GM12878 (cell line): ENCODE measurements at regions not wholly inside any gene's neighbourhood (a gene's known extent, or its start where the extent isn't known, plus 50 kb on each side); places are given as distances from the start of the nearest gene placed in this dataset.

Source experiments
- ATAC-seq: fragments of 200-7000 bp; cut with Tn5 transposase; 3 replicates; pipeline ENCODE4 v1.9.1; 2020; ENCODE audit warnings: mild to moderate bottlenecking, moderate library complexity
- BruUV-seq: library from RNA; stranded (reverse); fragments of 400-500 nt; replicated peaks from 2 replicates; lab custom pipeline; 2021; lab: Mats Ljungman, UMichigan
- CTCF ChIA-PET: fragments of 300-600 bp; sonication (Branson Sonifier 250); formaldehyde crosslinking; extraction: SDS; loops from one replicate; lab custom pipeline; 2021; ENCODE audit warnings: inconsistent platforms; lab: Yijun Ruan, JAX
- POLR2A ChIA-PET: fragments of 350-600 bp; formaldehyde crosslinking; extraction: SDS; loops from one replicate; lab custom pipeline; 2021; ENCODE audit warnings: inconsistent platforms; lab: Charles Lee
- RAD21 ChIA-PET: fragments of 300-600 bp; sonication (Branson Sonifier 250); formaldehyde crosslinking; loops from one replicate; lab custom pipeline; 2023; ENCODE audit warnings: antibody characterized with exemption; ENCODE audit not compliant: unreplicated experiment; lab: Charles Lee
- SMC1A ChIA-PET: fragments of 300-600 bp; sonication (Branson Sonifier 250); formaldehyde crosslinking; loops from one replicate; lab custom pipeline; 2023; ENCODE audit not compliant: unreplicated experiment, uncharacterized antibody; lab: Charles Lee
- DNase-seq: peaks from one replicate; pipeline ENCODE4 v3.0.0-alpha.2; 2011; ENCODE audit warnings: low read depth, low spot score
- FAIRE-seq: peaks from 3 replicates; lab custom pipeline; 2011; peaks lifted over from hg19 to GRCh38; lab: Jason Lieb, UNC
- H2AFZ ChIP-seq: 2 replicates; pipeline ENCODE4 v1.6.0; 2011; ENCODE audit warnings: low read depth, low read length, control low read depth; ENCODE audit not compliant: control insufficient read depth
- H3K27ac ChIP-seq: 2 replicates; pipeline ENCODE4 v1.5.1; 2011; ENCODE audit warnings: control low read depth; ENCODE audit not compliant: control insufficient read depth, insufficient read depth
- H3K27me3 ChIP-seq, 2 experiments: replicated peaks in 1 of 2; 2 replicates each; pipeline versions ENCODE4 v1.6.0 to v1.6.1; 2011; ENCODE audit warnings: low read length in 1 of 2; ENCODE audit not compliant: control insufficient read depth in 2 of 2, insufficient read depth in 2 of 2
- H3K36me3 ChIP-seq, 2 experiments: 2 replicates each; pipeline ENCODE4 v1.5.1; 2011; ENCODE audit warnings: low read length in 1 of 2; ENCODE audit not compliant: control insufficient read depth in 2 of 2, insufficient read depth in 2 of 2
- H3K4me1 ChIP-seq: 2 replicates; pipeline ENCODE4 v1.6.1; 2011; ENCODE audit warnings: mild to moderate bottlenecking, low read length, moderate library complexity, mixed read lengths; ENCODE audit not compliant: control insufficient read depth, insufficient read depth
- H3K4me2 ChIP-seq: 2 replicates; pipeline ENCODE4 v1.6.0; 2011; ENCODE audit warnings: control low read depth; ENCODE audit not compliant: control insufficient read depth, insufficient read depth
- H3K4me3 ChIP-seq: fragments of 200-600 bp; sonication (generic); 2 replicates; pipeline ENCODE4 v1.5.1; 2016
- H3K79me2 ChIP-seq: 2 replicates; pipeline ENCODE4 v1.6.0; 2011; ENCODE audit warnings: low read length; ENCODE audit not compliant: control insufficient read depth, insufficient read depth
- H3K9ac ChIP-seq: 2 replicates; pipeline ENCODE4 v1.8.0; 2011; ENCODE audit warnings: low read length, control low read depth, mixed read lengths; ENCODE audit not compliant: control insufficient read depth, insufficient read depth
- H3K9me3 ChIP-seq: replicated peaks from 3 replicates; pipeline ENCODE4 v1.5.1; 2011; ENCODE audit warnings: mild to moderate bottlenecking, low read length; ENCODE audit not compliant: control insufficient read depth, insufficient read depth
- H4K20me1 ChIP-seq: 2 replicates; pipeline ENCODE4 v1.6.0; 2011; ENCODE audit not compliant: control insufficient read depth, insufficient read depth
- JUNB ChIP-seq: IDR thresholded peaks from 2 replicates; pipeline ENCODE4 v1.6.1; 2016; ENCODE audit warnings: antibody characterized with exemption, mild to moderate bottlenecking
- ZNF384 ChIP-seq: IDR thresholded peaks from 2 replicates; pipeline ENCODE4 v1.6.1; 2012; ENCODE audit warnings: low read depth, mild to moderate bottlenecking, low read length, improper control_type of control experiment, borderline replicate concordance
- WGBS: methylation state at CpG from one replicate; pipeline ENCODE4 v1.1.6; 2016; ENCODE audit warnings: low lambda C conversion rate; ENCODE audit not compliant: insufficient replicate concordance, insufficient coverage; ENCODE audit errors: missing lambda C conversion rate; 5-methylcytosine and 5-hydroxymethylcytosine counted together
- in situ Hi-C: fragments of 300-500 bp; cut with MboI; formaldehyde crosslinking; loops from 9 replicates; pipeline ENCODE4 v1.14.3; 2018; ENCODE audit warnings: mixed read lengths
- intact Hi-C: fragments of 100-400 bp; cut with micrococcal nuclease; formaldehyde crosslinking; loops from one replicate; pipeline ENCODE4 v1.14.2; 2022; ENCODE audit not compliant: unreplicated experiment
- TF ChIP-seq, protein P1 (sequence below): fragments of 450-650 bp; IDR thresholded peaks from 2 replicates; pipeline ENCODE4 v1.6.1; 2016; ENCODE audit warnings: mild to moderate bottlenecking
- TF ChIP-seq, protein P2 (sequence below): fragments of 450-650 bp; formaldehyde crosslinking; IDR thresholded peaks from 2 replicates; pipeline ENCODE4 v1.5.0; 2022; ENCODE audit warnings: mild to moderate bottlenecking, missing genetic modification characterization

DNA sequence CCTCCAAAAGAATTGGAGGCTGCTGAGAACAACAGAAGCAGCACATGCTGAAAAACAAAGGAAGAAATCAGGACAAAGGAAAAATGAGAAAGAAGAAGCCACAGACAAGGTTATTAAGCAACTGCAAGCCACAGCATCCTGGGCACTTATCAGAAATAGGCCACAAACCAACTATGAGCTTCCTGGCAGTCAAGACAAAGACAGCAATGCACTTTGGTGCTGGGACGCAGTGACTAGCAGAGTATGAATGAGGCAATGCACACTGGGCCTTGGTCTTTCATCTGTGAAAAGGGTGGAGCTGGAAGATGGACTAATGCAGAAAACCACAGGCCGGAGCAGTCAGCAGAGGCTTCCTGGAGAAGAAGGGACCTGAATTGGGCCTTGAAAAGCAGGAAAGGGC, 56.0 kb upstream of the LINGO1 start:
- no peak overlapping the region for H3K4me3 ChIP-seq
- intact Hi-C loops = no loop called here
- H3K27ac ChIP-seq = no peak overlapping the region
- RAD21 ChIA-PET = no interaction called here
- TF ChIP-seq, protein P1, sequence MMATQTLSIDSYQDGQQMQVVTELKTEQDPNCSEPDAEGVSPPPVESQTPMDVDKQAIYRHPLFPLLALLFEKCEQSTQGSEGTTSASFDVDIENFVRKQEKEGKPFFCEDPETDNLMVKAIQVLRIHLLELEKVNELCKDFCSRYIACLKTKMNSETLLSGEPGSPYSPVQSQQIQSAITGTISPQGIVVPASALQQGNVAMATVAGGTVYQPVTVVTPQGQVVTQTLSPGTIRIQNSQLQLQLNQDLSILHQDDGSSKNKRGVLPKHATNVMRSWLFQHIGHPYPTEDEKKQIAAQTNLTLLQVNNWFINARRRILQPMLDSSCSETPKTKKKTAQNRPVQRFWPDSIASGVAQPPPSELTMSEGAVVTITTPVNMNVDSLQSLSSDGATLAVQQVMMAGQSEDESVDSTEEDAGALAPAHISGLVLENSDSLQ = no peak
- TF ChIP-seq JUNB (no peak), ZNF384 (no peak)
- TF ChIP-seq, protein P2, sequence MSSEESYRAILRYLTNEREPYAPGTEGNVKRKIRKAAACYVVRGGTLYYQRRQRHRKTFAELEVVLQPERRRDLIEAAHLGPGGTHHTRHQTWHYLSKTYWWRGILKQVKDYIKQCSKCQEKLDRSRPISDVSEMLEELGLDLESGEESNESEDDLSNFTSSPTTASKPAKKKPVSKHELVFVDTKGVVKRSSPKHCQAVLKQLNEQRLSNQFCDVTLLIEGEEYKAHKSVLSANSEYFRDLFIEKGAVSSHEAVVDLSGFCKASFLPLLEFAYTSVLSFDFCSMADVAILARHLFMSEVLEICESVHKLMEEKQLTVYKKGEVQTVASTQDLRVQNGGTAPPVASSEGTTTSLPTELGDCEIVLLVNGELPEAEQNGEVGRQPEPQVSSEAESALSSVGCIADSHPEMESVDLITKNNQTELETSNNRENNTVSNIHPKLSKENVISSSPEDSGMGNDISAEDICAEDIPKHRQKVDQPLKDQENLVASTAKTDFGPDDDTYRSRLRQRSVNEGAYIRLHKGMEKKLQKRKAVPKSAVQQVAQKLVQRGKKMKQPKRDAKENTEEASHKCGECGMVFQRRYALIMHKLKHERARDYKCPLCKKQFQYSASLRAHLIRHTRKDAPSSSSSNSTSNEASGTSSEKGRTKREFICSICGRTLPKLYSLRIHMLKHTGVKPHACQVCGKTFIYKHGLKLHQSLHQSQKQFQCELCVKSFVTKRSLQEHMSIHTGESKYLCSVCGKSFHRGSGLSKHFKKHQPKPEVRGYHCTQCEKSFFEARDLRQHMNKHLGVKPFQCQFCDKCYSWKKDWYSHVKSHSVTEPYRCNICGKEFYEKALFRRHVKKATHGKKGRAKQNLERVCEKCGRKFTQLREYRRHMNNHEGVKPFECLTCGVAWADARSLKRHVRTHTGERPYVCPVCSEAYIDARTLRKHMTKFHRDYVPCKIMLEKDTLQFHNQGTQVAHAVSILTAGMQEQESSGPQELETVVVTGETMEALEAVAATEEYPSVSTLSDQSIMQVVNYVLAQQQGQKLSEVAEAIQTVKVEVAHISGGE (CRISPR knock-in tag) = no peak
- TF ChIP-seq, all 136 proteins: peak for 0
- Histone ChIP-seq H2AFZ (no peak overlapping the region), H3K9ac (no peak overlapping the region), H3K27me3 (peaks cover 5 to 6% of the 10 kb centered on the region in 2 experiments; a peak in 3 of 4 replicates), H3K36me3 (no peaks in the 10 kb centered on the region), H4K20me1 (no peaks in the 10 kb centered on the region), H3K4me1 (no peaks in the 10 kb centered on the region), H3K79me2 (no peaks in the 10 kb centered on the region), H3K4me2 (no peak overlapping the region), H3K9me3 (no peaks in the 10 kb centered on the region)
- no peak for FAIRE-seq
- in situ Hi-C loops = no loop called here
- POLR2A ChIA-PET = no interaction called here
- whole genome bisulfite sequencing = 0% methylated on average over 2 of the region's 2 CpGs
- CTCF ChIA-PET = no interaction called here
- SMC1A ChIA-PET = no interaction called here
- DNase-seq = no peak
- no TSS peak for BruUV-seq
- no peak for ATAC-seq
